ENCODE measurements at regions not wholly inside any gene's neighbourhood (a gene's known extent, or its start where the extent isn't known, plus 50 kb on each side); places are given as distances from the start of the nearest gene placed in this dataset.

DNA sequence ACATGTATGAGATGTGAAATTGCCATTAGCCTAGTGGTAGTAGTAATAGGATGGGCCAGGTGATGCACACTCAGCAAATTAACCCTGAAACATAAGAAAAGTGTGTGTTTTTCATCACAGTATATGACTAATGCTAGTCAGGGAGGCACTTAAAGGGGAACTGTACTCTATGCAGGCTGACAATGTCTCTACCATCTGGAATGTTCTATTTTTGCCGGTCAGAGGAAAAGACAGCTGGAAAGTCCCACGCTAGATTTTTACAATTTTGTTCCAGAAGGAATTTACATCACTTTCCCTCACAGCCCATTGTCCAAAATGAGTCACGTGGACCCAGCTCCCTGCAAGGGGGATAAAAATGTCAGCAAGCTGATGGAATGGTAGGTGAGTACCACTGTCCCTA is 746.3 kb upstream of the CHAC2 start:
- DNase-seq: no peak

DNA sequence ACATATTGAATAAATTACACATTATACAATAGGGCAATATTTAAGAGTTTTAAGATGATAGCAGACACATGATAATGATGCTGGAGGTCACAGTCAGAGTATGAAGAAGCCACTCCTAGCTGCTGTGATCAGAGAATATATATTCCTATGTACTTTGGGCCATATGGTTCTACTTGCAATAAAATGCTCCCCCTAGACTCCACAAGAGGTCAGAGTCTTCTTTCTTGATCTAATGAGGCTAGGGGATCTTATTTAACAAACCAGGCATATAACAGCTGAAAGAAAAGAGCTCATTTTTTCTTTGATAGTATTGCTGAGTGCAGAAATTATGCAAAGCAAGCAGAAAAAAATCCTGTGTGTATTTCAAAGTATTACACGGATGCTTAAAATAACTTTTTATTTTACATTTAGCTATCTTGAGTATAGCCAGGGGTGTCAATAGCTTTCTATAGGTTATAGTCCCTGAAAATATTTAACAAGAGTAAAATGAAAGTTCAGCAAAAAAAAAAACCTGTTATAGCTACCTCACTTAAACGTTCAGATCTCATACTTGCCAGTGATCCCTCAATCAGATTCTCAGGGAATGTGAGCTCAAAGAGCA is 748.7 kb upstream of the CHAC2 start:
- no peak for DNase-seq

DNA sequence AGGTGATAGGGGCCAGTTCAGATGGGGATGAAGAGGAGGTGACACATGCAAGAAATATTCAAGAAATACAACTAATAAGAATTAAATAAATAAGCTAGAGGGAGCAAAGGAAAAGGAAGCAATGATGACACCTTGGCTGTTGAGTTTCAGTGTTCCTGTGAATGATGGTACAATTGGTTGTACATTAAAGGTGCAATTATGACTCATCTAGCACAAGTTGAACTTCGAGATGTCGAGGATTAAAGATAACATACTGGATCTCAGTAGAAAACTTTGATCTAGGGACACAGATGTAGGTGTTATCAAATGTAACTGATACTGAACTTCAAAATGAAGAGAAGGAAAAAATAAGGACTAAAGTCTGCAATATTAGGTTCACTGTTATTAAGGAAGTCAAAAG is 760.6 kb upstream of the CHAC2 start:
- DNase-seq: no peak

DNA sequence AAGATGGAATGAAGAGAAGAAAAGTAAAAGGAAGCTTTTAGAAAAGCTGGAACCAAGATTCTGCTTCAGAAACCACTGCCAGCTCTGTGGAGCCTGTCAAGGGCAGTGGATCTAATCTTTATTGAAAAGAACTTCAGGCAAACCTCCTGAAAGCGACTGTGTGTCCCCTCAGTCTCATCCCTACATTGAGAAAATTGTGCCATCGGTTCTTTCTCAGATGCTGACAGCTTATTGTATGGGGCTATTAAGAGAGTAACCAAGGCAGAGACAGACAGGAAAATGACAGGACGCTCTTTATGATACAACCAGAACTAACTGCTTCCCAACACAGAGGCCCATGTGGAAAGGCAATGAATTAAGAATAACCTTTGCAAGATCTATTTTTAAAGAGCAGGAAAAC is 763.2 kb upstream of the CHAC2 start:
- DNase-seq: no peak

DNA sequence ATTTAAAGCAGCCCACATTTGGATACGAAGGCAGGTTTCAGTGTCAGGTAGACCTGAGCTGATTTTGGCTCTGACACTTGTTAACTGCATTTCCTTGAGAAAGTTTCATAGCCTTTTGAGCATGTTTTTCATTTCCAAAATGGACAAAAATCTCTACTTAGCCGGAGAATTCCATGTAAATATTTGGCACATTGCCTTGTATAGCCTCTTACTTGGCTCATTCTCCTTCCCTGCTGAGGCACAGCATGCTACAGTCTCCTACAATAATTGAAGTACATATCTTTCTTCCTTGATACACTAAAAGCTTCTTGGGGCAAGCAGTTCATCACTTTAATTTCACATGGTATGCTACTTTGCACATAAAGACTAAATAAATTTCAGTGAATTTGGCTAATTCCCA is 772.2 kb upstream of the CHAC2 start:
- no peak for DNase-seq

DNA sequence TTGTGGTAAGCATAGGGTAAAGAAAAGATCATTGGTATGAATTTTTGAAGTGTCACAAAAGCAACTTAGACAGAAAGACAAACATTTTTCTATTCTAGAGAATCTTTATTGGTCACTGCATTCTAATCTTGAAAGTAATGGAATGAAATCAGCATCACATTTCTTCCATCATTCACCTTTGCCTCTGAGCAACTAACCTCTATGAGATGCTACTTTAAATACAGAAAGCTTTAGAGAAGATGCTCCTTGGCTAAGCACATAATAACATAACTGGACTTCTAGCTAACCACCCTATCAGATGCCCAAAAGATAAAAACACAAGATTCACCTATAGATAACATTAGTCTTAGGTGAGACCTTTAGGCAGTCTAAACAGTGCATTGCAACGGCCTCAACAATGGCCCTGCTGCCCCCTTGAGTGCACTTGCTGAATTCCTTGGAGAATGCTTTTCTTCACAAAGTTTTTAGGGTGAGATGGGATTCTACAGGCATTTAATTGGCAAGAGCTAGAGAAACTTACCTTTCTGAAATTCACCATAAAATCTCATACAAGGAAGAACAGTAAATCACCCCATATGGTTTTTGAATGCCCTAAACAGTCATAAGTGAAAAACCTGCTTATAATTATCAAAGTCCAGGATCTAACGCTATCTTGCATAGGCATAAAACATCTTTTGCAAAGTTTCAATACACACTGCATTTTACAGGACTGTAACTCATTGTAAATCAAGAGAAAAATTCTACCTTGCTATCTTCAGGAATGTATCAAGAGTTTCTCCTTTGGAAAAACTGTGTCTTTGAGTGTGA is 791.3 kb upstream of the CHAC2 start:
- no peak for DNase-seq

DNA sequence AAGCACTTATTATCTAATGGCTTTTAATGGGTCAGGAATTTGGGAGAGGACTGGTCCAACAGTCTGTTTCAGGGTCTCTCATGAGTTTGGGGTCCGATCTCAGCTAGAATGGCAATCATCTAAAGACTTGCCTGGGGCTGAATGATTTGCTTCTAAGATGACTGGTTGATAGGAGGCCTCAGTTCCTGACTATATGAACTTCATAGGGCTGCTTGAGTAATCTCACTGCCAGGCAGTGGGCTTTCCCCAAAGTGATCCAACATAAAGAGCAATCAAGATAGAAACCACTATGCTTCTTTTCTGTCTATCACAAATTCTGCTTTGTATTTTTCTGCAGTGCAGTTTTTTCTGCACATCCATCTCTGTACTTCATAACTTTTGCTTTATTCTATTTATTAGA is 793.5 kb upstream of the CHAC2 start:
- no peak for DNase-seq

DNA sequence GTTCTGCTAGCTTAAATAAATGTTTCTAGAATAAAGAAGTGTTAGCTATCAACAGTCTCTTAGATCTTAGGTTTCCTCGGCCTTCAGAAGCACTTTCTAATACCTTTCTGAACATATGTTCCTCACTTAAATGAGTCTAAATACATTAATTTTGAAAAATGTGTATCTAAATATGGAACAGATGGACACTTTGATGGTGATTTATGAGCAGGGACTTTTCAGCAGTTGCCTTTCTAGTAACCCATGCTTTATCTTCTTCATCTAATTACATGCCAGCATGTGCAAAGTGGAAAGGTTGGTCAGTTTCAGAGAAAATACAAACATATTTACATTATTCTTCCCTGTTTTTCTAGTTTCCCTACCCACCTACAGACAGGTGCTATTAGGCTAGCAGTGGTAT is 797.0 kb upstream of the CHAC2 start:
- DNase-seq: no peak

DNA sequence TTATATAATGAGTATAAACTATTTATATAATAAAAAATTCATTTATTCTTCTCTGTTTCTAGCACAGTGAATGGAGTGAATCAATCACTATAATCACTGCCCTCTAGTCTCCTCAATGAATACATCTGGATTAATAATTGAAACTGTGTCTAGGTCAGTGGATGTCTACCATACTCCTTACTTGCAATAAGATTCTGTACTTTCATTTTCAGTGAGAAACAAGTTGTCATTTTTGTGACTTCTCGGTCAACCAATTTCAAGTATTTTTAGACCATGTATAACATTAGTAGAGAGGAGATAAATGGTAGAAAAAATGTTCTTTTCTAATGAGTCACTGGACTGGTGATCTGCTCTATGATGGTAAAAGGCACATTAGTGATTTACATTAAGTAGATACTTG is 799.6 kb upstream of the CHAC2 start:
- DNase-seq: no peak

DNA sequence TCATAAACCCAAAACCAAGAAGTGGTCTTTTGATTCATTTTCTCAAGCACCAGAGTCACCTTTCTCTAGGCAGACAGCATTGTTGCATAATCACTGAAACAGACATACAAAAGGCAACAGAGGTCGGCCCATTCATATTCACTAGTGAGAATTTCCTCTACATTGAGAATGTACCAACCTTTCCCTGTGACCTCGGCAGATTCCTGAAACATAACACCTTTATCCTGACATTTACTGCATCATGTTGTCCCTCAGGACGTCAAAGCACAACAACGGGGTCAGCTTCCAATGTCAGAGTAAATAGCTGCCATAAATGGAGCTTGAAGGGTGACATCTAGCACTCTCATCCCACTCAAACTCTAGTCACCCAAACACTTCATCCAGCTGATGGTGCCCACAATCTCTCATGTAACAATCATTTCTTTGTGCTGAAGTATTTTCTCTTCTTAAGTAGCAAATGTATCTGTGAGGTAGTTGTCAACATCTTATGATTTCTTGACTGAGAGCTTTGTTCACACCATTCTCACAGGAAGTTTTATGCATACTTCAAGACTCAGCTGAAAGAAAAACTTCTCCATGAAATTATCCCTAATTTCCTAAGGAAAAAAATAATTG is 802.6 kb upstream of the CHAC2 start:
- DNase-seq: no peak

DNA sequence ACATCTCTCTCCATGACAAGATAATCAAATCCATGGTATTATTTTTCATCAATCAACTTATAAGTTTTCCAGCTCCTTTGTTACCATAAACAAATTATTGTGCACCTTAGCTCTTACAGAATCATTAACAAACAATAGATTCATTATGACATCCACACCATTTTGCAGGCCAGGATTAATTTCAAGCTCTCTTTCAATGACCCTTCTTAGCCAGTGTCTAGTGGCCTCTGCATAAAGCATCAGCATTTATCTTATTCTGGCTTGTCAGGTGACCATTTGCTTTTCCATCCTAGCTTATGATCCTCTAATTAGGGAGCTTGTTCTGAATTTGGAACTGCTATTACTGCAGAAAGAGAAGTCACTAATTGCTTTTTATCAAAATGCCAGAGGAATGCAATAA is 806.2 kb upstream of the CHAC2 start:
- no peak for DNase-seq

DNA sequence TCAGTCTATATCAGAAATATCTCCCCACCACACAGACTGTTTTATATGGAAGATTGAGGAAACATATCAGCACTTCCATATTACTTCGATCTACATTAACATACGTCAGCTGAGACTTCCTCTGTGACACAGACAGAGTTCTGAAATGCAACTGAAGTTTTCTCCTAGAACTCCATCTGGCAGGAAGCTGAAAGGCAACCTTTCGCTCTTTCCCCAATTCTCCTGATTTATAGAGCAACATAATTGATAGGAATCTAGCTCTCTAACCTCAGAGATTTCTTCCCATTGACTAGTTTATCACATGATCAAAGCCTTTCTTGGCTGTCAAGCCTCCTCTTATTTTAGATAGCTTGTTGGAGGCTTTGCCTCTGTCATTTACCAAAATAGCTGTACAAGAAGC is 806.7 kb upstream of the CHAC2 start:
- DNase-seq: no peak

DNA sequence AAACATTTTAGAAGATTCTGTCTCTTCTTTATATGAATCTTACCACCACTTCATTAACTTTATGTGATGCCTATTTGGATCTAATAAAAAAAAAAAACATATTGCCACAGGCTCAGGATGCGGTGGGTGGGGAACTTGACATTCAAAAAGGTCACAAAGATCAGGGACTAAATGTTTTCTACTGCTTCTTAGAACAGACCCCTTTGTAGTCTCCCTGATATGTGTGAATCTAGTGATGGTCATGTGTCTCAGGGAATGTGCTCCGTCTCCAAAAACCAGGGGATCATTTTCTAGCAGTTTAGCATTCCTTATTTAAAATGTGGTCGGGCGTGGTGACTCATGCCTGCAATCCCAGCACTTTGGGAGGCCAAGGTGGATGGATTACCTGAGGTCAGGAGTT is 807.8 kb upstream of the CHAC2 start:
- DNase-seq: no peak

DNA sequence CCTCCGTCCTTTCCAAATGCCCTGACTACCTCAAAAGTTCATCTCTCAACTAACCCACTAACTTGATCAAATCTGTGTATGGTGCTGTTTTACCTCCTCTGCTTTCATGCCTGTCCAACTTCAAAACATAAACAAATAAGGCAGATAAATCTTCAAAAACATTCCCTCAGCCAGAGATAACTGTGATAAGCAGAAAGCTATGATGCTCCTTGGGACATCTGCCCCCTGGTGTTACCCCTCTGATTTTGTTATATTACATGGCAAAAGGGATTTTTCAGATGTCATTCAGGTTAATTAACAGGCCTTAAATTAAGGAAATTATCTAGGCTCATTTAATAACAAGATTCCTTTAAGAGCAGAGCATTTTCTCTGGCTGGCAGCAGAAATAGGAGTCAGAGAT is 810.8 kb upstream of the CHAC2 start:
- DNase-seq: no peak

DNA sequence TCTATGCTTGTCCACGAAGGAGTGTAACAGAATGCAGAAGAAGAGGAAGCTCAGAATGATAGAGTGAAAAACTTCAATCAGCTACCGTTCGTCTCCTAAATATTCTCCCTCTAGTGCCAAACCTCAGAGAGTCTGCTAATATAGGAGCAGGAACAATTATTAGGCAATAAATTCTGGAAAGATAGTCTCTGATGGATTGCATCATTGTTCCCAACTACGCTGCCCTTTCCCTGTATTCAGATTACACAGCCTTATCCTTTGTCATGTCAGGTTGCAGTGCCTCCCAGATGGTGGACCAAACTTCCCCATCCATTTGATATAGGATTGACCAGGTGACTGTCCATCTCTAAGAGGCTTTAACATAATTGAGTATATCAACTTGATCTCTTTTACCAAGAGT is 811.5 kb upstream of the CHAC2 start:
- no peak for DNase-seq

DNA sequence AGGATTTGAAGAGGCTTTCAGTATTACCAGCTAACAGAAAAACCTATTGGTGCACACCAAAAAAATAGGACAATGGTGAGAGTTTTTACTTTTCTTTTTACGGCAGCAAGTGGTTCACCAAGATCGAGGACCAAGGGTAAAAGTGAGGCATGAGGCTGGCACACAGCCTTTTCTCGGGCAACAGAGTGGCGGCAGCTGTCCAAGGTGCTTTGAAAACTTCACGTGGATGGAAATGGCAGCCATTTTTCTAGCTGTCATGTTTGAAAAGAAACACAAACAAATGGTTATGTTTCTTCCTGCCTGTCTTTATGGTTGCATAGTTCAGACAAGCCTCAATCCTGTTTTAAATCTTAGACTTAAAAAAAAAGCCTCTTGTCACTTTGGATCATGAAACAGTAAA is 812.5 kb upstream of the CHAC2 start:
- DNase-seq: no peak

DNA sequence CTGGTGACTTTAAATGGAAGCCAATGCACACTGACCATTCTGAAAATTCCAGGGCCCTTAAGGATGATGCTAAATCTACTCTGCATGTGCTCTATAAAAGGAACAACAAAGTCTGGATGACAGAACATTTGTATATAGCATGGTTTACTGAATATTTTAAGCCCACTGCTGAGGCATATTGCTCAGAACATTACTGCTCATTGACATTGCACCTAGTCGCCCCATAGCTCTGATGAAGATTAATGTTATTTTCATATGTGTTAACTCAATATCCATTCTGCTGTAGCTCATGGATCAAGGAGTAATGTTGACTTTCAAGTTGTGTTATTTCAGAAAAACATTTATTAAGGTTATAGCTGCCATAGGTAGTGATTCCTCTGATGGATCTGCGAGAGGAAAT is 827.5 kb upstream of the CHAC2 start:
- DNase-seq: no peak

DNA sequence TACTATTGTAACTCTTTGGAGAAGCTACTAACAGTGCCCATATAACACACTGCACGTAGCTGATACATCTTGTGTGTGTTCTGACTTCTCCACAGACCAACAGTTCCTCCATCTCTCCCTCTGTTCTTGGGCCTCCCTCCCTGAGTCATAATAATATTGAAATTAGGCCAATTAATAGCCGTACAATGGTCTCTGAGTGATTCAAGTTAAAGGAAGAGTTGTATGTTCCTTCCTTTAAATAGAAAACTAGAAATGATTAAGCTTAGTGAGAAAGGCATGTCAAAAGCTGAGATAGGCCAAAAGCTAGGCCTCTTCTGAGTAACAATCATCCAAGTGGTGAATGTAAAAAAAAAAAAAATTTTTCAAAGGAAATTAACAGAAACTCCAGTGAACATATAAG is 828.4 kb upstream of the CHAC2 start:
- DNase-seq: no peak

DNA sequence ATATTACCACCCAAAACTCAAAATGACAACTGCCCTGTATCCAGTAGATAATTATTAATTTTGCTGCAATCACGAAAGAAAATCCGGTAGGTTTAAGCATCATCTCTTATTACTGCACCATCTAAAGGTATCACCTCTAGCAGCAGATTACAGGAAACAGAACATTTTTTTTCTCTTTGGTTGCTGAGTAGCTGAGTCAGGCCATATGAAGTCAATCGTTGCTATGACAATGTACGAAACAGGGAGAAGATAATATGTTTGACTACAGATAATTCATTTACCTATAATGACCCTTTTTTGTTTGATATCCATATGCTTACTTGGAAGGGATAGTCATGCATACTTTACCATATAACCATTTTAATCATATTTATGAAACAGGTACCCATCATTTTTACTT is 831.6 kb upstream of the CHAC2 start:
- DNase-seq: no peak

DNA sequence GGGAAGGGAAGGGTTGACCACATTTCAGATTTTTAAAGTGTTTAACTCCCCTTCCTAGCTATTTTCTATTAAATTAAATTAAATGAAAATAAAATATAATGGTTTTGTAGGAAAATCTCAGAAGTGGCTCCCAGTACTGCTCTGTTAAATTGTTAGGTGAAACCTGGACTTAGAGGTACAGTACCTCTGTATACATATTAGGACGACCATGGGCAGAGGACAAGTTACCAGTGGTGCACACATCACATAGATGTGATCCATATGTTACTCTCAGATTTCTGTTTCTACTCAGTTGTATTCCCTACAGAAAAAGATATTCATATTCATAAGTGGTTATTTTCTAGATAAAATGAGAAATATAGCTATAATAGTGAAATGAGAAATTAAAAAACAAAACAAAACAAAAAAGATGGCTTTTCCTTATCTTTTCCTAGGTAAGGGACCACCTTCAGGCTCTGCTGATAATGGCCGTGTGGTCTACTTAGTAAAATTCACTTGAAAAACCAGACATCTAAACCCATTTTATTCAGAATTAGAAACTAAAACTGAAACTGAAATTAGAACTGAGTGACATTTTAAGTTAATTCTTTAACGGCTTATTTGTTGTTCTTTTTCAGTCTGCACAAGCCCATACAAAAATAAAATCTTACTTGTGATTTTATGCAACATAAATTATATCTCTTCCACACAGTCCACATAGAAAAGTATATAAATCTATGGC is 832.5 kb upstream of the CHAC2 start:
- no peak for DNase-seq

DNA sequence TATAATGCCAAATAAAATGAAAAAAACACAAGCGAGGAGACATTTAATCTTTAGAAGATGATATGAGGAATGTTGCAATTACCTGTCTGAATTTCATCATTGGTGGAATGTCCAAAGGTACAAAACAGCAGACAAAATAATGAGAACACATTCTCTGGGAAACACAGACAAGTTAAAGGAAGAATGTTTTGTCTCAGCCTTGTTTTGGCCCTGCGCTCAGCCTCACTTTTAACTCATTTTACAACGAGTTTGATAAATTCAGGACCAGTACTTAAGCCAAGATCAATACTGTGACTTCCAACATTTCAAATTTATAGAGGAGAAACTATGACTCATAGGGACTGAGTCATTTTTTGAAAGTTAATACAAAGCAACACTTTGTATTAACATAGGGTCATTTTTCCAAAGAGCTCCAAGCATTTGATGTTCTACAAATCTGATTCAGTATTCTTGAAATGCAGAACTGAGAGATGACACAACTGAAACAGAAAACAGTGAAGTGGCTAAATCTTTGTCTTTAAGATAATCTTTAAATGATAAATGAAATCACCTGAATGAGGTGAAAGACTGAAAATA is 833.2 kb upstream of the CHAC2 start:
- no peak for DNase-seq

DNA sequence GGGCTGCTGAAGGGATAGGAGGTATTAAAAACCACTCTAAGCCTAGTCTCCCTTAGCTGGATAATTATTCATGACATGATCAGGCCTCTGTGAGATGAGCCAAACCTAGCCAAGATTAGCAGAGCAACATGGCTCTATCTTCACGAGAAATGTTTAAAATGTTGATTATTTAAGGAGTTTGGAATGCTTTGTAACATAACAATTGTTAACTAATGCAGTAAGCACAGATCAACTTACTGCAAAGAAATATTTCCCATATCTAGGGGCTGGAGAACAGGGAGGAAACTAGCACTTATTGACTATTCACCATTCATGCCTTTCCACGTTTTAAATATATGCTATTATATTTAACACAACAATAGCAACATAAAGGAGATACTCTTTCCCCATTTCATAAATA is 833.7 kb upstream of the CHAC2 start:
- no peak for DNase-seq

DNA sequence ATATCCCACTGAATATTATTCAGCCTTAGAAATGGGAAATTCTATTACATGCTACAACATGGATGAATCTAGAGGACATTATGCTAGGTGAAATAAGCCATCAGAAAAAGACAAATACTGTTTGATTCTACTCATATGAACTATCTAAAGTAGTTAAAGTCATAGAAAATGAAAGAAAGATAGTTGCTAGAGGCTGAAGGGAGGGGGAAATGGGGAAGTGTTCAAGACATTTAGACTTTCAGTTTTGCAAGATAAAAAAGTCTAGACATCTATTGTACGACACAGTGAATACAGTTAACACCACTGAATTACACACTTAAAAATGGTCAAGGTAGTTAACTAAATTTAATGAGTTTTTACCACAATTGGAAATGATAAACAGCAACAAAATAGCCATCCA is 835.9 kb upstream of the CHAC2 start:
- DNase-seq: no peak

DNA sequence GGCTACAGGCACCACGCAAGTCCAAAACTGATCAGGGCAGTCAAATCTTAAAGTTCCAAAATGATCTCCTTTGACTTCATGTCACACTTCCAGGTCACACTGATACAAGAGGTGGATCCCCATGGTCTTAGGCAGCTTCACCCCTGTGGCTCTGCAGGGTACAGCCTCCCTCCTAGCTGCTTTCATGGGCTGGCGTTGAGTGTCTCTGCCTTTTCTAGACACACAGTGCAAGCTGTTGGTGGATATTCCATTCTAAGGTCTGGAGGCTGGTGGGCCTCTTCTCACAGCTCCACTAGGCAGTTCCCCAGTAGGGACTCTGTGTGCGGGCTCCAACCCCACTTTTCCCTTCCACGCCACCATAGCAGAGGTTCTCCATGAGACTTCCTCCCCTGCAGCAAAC is 838.2 kb upstream of the CHAC2 start:
- DNase-seq: no peak
